ENCODE measurements at regions not wholly inside any gene's neighbourhood (a gene's known extent, or its start where the extent isn't known, plus 50 kb on each side); places are given as distances from the start of the nearest gene placed in this dataset.

DNA sequence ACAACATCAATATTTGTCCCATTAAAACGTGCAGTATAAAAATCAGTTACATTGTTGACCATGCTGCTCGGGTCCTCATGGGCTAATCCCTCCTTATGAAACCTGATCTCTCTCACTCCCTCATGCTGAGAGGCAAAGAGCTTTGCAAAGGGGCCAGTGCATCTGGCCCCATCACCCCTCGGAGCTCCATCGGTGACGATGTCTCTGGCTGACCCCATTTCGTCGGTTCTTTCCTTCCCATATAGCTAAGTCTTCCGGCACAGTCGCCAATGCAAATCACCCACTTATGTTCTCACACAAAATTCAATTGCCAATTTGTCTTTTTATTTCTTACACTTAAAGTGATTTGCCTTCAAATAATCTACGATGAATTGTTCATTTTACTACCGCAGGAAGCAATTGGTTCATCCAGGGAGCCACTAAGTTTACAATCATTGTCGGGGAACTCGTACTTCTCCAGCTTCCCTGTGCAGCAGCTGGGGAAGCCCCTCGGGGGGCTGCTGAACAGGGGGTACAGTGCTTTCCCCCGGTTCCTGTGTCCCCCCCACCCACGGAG lies 199.8 kb upstream of the CDH4 start:
- no peak for DNase-seq
- intact Hi-C loops (cut with DNase I, micrococcal nuclease), result no loop called here
- ATAC-seq, result no peak

- no peak for DNase-seq
- intact Hi-C loops (cut with DNase I, micrococcal nuclease), result no loop called here
- ATAC-seq, result no peak
Measured at GRCh38 chr20:61052776-61053442, 199.2 kb upstream of the CDH4 start.

DNA sequence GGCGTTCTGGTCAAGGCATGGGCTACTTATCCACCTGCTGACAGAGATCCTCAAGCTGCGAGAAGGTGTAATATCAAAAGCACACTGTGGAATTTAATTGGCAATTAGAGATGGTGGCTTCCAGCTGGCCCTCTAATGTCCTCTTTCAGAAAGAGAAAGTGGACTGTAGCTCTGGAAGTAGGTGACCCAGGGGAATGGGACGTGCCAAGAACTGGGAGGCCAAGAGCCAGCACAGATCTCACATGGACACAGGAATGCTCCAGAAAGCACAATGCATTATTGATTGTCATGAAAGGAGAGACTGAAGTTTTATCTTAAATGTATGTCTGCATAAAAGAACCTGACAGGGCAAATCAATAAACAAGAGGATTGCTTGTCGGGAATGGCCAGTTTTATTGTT lies 198.6 kb upstream of the CDH4 start:
- ATAC-seq (no peak), DNase-seq (no peak)
- intact Hi-C loops (cut with DNase I, micrococcal nuclease), result no loop called here

GRCh38 chr20:61053889-61054288 lies 198.2 kb upstream of the CDH4 start:
- ATAC-seq (no peak), DNase-seq (no peak)
- intact Hi-C loops (cut with DNase I, micrococcal nuclease), result no loop called here

DNA sequence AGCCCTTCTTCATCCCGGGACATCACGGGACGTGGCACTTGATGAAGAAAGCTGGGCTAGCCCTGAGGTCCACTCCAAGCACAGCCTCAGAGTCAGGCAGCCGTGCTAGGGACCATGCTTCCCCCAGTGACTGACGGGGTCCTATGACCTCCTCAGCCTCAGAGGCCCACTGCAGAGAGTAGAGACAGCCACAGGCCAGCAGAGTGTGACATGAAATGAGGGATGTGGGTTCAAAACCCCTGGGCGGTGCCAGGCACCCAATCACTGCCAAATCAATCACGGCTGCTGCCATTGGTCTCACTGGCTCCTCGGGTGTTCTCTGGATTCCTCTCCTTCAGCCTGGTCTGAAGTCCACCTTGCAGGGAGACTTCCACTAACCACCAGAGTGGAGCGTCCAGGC lies 197.7 kb upstream of the CDH4 start:
- ATAC-seq (no peak), DNase-seq (no peak)

DNA sequence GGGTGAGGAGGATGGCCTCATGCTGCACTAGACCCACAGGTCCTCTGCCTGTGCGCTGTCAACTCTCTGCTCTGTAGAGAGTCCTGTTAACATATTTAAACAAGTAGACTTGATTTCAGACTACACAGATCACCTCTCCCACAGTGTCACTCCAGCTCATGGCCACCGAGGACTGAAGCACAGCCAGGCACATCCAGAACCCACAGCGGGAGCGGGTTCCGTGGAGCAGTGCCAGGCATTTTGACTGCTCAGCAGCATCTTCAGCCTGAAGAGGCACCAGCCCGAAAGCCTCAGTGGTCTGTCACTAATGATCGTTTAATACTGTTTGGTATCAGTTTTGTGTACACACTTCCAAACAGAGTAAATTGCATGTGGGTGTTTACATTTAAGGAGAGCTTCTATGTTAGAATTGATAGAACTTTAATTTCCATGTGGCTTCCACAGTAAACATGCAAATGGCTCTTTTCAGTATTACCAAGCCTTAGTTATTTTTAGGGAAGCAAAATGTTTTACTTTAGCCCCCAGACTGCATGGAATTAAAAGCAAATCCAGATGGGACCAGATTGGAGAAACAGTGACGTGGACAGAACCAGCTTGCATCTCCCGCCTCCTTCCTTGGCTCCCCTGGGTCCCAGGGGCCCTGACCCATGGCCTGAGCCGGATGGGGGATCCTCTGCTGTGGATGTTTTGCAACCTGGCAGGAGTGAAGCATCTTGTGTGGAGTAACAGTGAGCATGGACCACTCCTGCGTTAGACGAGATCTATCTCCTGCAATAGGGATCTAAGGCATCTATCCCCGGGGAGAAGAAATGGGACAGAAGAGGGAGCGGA lies 196.7 kb upstream of the CDH4 start:
- DNase-seq, result peak in 1 of 2 donors; percentile 16
- no peak for ATAC-seq
- intact Hi-C loops (cut with DNase I, micrococcal nuclease), result no loop called here

More for the DNA sequence above, 197.7 kb upstream of the CDH4 start:
- intact Hi-C loops (cut with DNase I, micrococcal nuclease), result no loop called here

DNA sequence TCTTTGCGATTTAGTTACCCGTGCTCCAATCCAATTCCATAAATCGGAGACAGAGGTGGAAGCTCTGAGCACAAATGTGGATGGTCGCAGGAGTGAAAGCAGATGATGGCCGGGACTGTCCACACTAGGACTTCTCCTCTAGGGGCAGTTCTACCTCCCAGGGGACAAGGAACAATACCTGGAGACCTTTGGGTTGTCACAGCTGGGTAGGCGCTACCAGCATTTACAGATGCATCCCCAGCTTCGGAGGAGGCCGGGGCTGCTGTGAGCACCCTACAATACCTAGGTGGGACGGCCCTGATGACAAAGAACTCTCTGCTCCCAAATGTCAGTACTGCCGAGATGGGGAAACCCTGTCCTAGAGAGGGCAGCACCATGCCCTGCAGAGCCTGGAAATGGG lies 195.9 kb upstream of the CDH4 start:
- intact Hi-C loops (cut with DNase I, micrococcal nuclease), result no loop called here
- DNase-seq (no peak), ATAC-seq (no peak)

DNA sequence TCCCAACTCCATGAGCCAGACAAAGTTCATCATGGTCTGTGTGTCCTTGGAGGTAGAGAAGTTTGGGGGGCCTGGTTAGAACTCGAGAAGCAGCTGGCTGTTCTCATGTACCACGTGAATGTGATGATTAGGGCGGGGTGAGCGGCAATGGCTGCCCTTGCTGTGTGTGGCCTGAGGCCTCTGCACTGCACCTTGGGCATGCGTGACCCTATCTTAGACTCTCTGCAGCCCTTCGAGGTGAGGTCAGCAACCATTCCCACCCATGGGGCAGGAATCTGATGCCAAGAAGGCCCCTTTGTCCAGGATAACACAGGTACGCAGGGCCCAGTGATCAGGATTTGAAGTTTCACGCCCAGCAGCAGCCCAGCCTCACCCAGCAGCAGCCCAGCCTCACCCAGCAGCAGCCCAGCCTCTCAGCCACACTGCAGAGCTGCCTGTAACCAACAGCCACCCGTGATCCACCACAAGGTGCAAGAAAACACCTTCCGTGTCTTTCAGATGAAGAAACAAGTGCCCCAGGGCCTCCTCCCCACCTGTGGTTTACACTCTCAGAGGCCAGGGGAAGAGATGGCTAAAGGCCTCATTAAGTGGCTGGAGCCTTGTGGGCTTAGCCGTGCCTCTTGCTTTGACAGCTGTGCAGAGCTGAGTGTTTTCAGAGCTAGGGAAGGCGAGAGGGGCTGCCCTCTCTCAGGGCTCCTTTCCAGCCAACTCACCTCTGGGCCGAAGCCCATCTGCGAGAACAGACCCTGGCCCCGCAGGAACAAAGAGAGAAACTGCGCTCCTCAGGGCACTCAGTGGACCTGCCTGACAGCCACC lies 195.2 kb upstream of the CDH4 start:
- intact Hi-C loops (cut with DNase I, micrococcal nuclease), result no loop called here
- DNase-seq (no peak), ATAC-seq (no peak)

GRCh38 chr20:61057443-61058121 lies 194.5 kb upstream of the CDH4 start:
- intact Hi-C loops (cut with DNase I, micrococcal nuclease), result no loop called here
- DNase-seq, result no peak
- no peak for ATAC-seq

DNA sequence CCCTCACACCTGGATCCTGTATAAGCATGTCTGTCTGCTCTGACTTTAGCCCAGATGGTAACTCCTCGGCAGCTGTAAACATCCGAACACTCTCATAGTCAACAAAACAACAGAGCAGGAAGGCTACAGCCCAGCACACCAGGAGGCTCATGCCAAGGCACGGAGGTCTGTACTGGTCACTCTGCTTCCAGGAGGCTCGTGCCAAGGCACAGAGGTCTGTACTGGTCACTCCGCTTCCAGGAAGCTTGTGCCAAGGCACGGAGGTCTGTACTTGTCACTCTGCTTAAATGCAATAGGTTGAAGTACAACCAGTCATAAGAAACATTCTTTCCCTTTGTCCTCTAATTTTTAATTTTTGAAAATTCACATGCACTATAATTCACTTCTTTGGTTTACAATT lies 190.1 kb upstream of the CDH4 start:
- ATAC-seq (no peak), DNase-seq (no peak)
- intact Hi-C loops (cut with DNase I, micrococcal nuclease), result no loop called here

DNA sequence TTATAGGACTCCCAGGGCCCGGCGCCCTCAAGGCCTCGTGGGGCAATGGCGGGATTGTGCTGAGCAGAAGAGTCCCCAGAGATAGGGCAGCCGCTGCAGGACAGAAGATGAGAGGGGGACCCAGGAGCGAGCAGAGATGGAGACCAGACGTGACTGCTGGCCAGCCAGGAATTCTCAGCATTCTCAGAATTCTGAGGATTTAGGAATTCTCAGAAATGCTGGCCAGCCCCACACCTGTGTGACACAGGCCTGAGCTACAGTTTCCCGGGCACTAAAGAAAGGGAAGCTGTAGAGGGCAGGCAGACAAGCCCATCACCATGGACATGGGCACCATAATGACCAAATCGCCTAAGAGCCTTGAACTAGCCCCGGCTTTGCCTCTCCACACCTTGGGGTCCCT lies 186.2 kb upstream of the CDH4 start:
- ATAC-seq (no peak), DNase-seq (no peak)
- intact Hi-C loops (cut with DNase I, micrococcal nuclease), result no loop called here

GRCh38 chr20:61066526-61066925 lies 185.5 kb upstream of the CDH4 start:
- DNase-seq (no peak), ATAC-seq (no peak)
- intact Hi-C loops (cut with DNase I, micrococcal nuclease), result no loop called here

DNA sequence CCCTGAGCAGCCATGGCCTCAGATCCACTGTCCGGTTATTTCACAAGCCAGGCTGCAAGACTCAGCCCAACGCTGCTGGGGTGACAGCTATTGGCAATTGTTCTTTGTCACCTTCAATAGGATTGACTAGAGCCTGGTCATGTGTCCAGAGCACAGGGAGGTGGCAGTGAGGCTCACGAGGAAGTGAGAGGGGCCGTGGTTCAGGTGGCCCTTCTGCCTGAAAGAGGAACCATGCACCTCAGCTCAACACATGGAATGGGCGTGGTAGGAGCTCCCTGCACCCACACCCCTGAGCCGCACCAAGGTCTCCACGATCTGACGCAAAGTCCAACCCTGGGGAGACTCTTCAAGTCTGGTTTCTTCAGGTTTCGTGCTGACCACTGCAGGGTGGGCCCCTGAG lies 184.8 kb upstream of the CDH4 start:
- intact Hi-C loops (cut with DNase I, micrococcal nuclease), result no loop called here
- no peak for ATAC-seq

DNA sequence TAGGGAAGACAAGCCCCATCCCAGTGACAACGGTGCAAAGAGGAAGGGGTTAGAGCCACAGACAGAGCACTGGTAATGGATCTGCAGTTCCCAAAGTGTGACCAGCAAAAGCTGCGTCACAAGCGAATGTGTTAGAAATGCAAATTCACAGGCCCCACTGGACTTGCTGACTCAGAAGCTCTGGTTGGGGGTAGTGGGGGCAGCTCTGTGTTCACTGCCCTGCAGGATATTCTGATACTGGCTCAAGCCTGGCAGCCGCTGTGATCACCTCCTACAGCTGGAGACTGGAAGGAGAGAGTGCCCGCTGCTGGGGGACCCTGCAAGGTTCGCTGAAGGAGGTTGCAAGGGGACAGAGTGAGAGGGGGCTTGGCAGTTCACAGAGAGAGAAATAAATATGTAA lies 179.7 kb upstream of the CDH4 start:
- DNase-seq (no peak), ATAC-seq (no peak)
- intact Hi-C loops (cut with DNase I, micrococcal nuclease), result no loop called here

More for the DNA sequence above, 184.8 kb upstream of the CDH4 start:
- no peak for DNase-seq

- intact Hi-C loops (cut with DNase I, micrococcal nuclease), result no loop called here
- DNase-seq (no peak), ATAC-seq (no peak)
Measured at GRCh38 chr20:61073376-61073775, 178.7 kb upstream of the CDH4 start.

- intact Hi-C loops (cut with DNase I, micrococcal nuclease), result no loop called here
- ATAC-seq (no peak), DNase-seq (no peak)
Measured at GRCh38 chr20:61082720-61083119, 169.3 kb upstream of the CDH4 start.

GRCh38 chr20:61083431-61083830 lies 168.6 kb upstream of the CDH4 start:
- no peak for ATAC-seq
- no peak for DNase-seq
- intact Hi-C loops (cut with DNase I, micrococcal nuclease), result no loop called here

- ATAC-seq, result no peak
- no peak for DNase-seq
- intact Hi-C loops (cut with DNase I, micrococcal nuclease), result no loop called here
Measured at GRCh38 chr20:61086031-61086430, 166.0 kb upstream of the CDH4 start.

DNA sequence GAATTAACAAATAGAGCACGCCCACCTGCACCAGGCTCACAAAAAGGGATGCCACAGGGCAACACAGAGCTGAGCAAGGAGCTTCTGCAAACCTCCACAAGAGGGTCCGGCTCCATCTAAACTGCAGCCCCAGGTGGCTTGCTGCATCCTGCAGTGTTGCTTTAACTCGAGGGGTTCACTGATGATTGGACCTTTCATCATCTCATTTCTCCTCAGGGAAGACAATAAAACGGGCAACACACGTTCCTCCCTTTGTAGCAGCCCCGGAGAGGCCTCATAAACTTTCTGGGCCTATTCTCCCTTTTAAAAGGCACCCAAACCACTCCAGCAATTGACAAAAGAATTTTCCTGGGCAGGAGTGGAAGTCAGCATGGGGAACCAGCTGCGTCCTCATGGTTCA lies 161.5 kb upstream of the CDH4 start:
- ATAC-seq (no peak), DNase-seq (no peak)
- intact Hi-C loops (cut with DNase I, micrococcal nuclease), result no loop called here
